Prostate gland (tissue), 2 donors: ENCODE measurements at regions not wholly inside any gene's neighbourhood (a gene's known extent, or its start where the extent isn't known, plus 50 kb on each side); places are given as distances from the start of the nearest gene placed in this dataset.

Experiments used
- DNase-seq: peaks from one replicate; pipeline ENCODE4 v3.0.0-alpha.2; 2019; ENCODE audit warnings: low spot score
- H3K27ac ChIP-seq, 2 donors: fragments of 200-600 bp; sonication (generic); 2 replicates each; pipeline ENCODE4 v1.5.1; 2017 to 2019
- H3K27me3 ChIP-seq: fragments of 200-600 bp; sonication (generic); replicated peaks from 2 replicates; pipeline ENCODE4 v1.5.1; 2019; ENCODE audit not compliant: insufficient read depth
- H3K36me3 ChIP-seq, 2 donors: fragments of 200-600 bp; sonication (generic); 1 replicate in 1 of 2; 2 replicates in 1 of 2; pipeline versions ENCODE4 v1.5.1 to v1.8.1; 2017 to 2019
- H3K4me1 ChIP-seq: fragments of 200-600 bp; sonication (generic); replicated peaks from 2 replicates; pipeline ENCODE4 v1.5.1; 2019
- H3K4me3 ChIP-seq, 2 donors: fragments of 200-600 bp; sonication (generic); 2 replicates each; pipeline ENCODE4 v1.5.1; 2017 to 2019
- H3K9me3 ChIP-seq: fragments of 200-600 bp; sonication (generic); 2 replicates; pipeline ENCODE4 v1.5.1; 2017
- POLR2A ChIP-seq: fragments of 450-650 bp; IDR thresholded peaks from one replicate; pipeline ENCODE4 v1.6.1; 2016; ENCODE audit warnings: antibody characterized with exemption, mild to moderate bottlenecking
- POLR2AphosphoS5 ChIP-seq: sonication (generic); formaldehyde crosslinking; IDR thresholded peaks from one replicate; pipeline ENCODE4 v1.6.1; 2017; ENCODE audit warnings: antibody characterized with exemption
- WGBS: methylation state at CpG from one replicate; pipeline ENCODE4 v1.1.5; 2018; 5-methylcytosine and 5-hydroxymethylcytosine counted together
- intact Hi-C: fragments of 100-400 bp; cut with DNase I; formaldehyde crosslinking; loops from one replicate; pipeline ENCODE4 v1.14.2; 2022
- TF ChIP-seq, protein P1 (sequence below), 4 experiments: fragments of 200-600 bp in 2 of 4; fragments of 450-650 bp in 2 of 4; sonication (generic) in 2 of 4; IDR thresholded peaks; 1 replicate in 3 of 4; 2 replicates in 1 of 4; pipeline ENCODE4 v1.5.1; 2016 to 2019; ENCODE audit warnings: antibody characterized with exemption in 4 of 4, mild to moderate bottlenecking in 2 of 4, moderate library complexity in 2 of 4

DNA sequence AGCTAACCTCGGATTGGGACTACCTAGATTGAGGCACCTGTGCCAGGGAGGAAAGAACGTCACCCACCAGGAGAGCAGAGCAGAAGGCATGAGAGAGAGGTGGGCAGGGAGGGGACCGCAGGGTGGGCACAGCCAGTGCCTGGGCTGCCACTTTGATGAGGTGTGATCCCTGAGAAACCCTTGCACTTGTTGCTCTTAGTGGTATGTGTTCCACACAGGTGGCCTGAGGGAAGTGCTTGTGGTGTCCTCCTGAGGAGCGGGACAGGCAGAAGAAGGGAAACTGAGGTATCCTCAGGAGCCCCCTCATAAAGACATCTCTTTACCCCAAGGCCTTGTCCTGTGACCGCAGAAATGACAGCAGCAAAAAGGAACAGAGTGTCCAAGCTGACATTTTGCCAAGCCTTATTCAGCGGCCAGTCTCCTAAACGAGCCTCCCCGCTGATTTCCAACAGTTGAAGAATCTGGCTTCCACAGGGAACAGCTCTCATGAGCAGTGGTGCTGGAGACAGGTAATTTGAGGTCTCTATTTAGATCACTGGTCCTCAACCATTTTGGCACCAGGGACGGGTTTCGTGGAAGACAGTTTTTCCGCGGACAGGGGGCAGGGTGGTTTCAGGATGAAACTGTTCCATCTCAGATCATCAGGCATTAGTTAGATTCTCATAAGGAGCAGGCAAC is 82.4 kb downstream of the FOXD1 start:
- no peak for DNase-seq
- TF ChIP-seq, protein P1, sequence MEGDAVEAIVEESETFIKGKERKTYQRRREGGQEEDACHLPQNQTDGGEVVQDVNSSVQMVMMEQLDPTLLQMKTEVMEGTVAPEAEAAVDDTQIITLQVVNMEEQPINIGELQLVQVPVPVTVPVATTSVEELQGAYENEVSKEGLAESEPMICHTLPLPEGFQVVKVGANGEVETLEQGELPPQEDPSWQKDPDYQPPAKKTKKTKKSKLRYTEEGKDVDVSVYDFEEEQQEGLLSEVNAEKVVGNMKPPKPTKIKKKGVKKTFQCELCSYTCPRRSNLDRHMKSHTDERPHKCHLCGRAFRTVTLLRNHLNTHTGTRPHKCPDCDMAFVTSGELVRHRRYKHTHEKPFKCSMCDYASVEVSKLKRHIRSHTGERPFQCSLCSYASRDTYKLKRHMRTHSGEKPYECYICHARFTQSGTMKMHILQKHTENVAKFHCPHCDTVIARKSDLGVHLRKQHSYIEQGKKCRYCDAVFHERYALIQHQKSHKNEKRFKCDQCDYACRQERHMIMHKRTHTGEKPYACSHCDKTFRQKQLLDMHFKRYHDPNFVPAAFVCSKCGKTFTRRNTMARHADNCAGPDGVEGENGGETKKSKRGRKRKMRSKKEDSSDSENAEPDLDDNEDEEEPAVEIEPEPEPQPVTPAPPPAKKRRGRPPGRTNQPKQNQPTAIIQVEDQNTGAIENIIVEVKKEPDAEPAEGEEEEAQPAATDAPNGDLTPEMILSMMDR (IDR thresholded peaks at IDR 0.05), result no peak
- TF ChIP-seq POLR2AphosphoS5 (no peak), POLR2A (no peak)
- intact Hi-C loops, result no loop called here
- H3K4me1 ChIP-seq, result peaks cover 3% of the 10 kb centered on the region
- WGBS, result 86% methylated on average over 12 of the region's 12 CpGs
- H3K27ac ChIP-seq, result no peak overlapping the region
- no peaks in the 10 kb centered on the region for H3K36me3 ChIP-seq
- no peaks in the 10 kb centered on the region for H3K9me3 ChIP-seq
- no peak overlapping the region for H3K4me3 ChIP-seq
- peaks cover 2% of the 10 kb centered on the region for H3K27me3 ChIP-seq

DNA sequence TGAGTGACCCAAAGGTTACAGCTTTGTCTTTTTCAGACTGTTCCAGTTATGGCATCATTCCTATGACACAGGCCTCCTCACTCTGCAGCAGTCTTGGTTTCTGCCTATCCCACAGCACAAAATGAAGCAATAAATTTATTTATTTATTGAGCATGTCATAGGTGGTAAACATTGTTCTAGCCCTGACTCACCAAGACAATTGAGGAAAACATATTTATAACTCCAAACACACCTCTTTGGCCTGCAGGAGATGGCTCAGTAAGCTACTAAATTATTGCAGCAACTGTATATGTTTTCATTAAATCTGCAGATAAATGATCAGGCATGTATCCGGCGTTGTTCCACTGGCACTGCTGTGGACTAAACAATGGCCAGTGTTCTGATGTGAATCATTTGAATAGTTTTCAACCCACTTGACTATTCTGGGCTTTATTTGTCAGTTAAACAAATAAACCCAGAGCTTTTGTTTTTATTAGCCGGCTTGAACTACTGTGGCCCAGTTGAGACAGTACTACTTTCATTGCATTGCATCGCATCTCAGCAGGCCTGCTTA is 83.2 kb downstream of the FOXD1 start:
- TF ChIP-seq POLR2A, result no peak
- peaks cover 3% of the 10 kb centered on the region for H3K4me1 ChIP-seq
- H3K27ac ChIP-seq, result no peak overlapping the region
- H3K4me3 ChIP-seq, result no peak overlapping the region
- H3K36me3 ChIP-seq, result no peaks in the 10 kb centered on the region
- intact Hi-C loops, result no loop called here
- H3K9me3 ChIP-seq, result no peaks in the 10 kb centered on the region
- DNase-seq, result no peak
- 31% methylated on average over 4 of the region's 4 CpGs for WGBS
- peaks cover 2% of the 10 kb centered on the region for H3K27me3 ChIP-seq

DNA sequence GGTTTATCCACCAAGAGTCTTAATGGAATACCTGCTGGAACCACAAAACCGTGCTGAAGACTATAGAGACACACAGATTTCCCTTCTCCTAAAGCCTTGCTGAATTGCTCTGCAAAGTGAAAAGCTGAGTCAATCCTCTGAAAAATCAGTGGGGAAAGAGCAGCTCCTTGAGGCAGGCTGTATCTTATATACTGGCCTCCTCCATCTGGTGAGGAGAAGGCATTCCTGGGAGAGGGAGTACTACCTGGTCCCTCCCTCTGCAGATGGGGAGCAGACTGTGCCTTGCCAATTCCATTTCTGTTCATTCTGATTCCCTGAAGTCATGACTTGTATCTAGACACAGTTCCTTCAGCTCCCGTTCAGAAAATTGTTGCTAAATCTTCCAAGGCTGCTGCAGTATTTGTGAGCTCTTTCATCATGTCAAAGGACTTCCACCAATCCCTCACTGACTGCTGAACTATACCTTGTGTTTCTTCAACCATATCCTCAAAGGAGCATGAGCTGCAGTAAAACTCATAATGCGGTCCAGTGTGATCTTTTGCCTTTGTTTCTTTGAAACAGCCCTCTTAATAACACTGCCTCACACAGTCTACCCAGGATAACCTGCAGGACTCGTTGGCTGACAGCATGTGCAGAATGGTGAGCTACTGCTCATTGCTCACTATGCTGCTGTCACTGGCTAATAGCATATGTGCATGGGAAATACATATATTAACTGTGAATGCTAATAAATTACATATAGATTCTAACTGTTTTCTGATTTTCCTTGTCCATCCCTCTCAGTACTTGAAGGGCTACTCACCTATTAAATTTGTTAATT is 84.5 kb downstream of the FOXD1 start:
- peaks cover 3% of the 10 kb centered on the region for H3K4me1 ChIP-seq
- DNase-seq, result no peak
- no peak overlapping the region for H3K27ac ChIP-seq
- no peak overlapping the region for H3K4me3 ChIP-seq
- H3K9me3 ChIP-seq, result no peaks in the 10 kb centered on the region
- peaks cover 2% of the 10 kb centered on the region for H3K27me3 ChIP-seq
- intact Hi-C loops, result no loop called here
- WGBS, result 74% methylated on average over 4 of the region's 4 CpGs
- no peak for TF ChIP-seq POLR2AphosphoS5
- no peak for TF ChIP-seq POLR2A
- TF ChIP-seq, protein P1 (IDR thresholded peaks at IDR 0.05), result no peak
- H3K36me3 ChIP-seq, result no peaks in the 10 kb centered on the region

DNA sequence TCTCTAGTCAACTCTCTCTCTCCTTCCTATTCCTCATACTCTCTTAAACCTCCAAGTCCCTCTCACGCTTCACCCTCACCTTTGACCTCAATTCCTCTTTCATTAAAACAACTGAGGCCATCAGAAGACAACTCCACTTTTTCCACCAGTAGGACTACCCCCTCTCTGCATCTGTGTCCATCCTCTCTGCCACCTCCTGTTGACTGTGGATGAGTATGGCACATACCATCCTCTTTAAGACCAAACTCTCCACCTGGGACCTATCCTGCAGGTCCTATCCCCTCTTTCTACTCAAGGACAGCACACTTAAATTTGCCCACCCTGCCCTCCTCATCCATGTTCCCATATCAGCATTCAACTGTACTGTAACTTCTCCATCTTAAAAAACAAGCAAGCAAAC is 89.2 kb downstream of the FOXD1 start:
- H3K36me3 ChIP-seq, result no peaks in the 10 kb centered on the region
- no peak overlapping the region for H3K4me3 ChIP-seq
- 83% methylated on average over 1 of the region's 1 CpG for WGBS
- H3K27ac ChIP-seq, result no peak overlapping the region
- TF ChIP-seq POLR2A (no peak), POLR2AphosphoS5 (no peak)
- TF ChIP-seq, protein P1 (IDR thresholded peaks at IDR 0.05), result no peak
- DNase-seq, result no peak
- H3K27me3 ChIP-seq, result peaks cover 2% of the 10 kb centered on the region
- no peaks in the 10 kb centered on the region for H3K4me1 ChIP-seq
- H3K9me3 ChIP-seq, result no peaks in the 10 kb centered on the region
- intact Hi-C loops, result no loop called here

DNA sequence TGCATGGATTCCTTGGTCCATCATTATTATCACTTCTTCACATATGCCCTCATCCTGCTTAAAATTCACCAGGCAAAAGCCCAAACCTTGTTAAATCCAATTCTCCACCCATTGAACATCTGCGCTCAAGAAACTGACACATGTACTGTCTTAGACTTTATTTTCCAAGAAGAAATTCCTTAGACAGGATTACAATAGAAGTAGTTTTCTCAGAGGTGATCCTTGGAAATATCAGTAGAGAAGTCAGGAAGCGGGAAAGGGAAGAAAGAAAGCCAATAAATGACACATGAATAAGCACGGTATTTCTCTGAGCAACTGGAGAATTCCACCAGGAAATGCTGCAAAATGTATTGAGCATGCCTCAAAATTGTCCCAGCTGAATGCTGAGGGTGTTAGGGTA is 90.2 kb downstream of the FOXD1 start:
- Histone ChIP-seq H3K27me3 (peaks cover 2% of the 10 kb centered on the region), H3K36me3 (no peaks in the 10 kb centered on the region), H3K4me1 (no peaks in the 10 kb centered on the region), H3K27ac (no peak overlapping the region), H3K9me3 (no peaks in the 10 kb centered on the region), H3K4me3 (no peak overlapping the region)
- TF ChIP-seq, protein P1 (IDR thresholded peaks at IDR 0.05), result no peak
- TF ChIP-seq POLR2AphosphoS5 (no peak), POLR2A (no peak)
- DNase-seq, result no peak
- intact Hi-C loops, result no loop called here
- WGBS, result 86% methylated on average over 3 of the region's 3 CpGs
